GM19351 (cell line): ENCODE measurements at regions not wholly inside any gene's neighbourhood (a gene's known extent, or its start where the extent isn't known, plus 50 kb on each side); places are given as distances from the start of the nearest gene placed in this dataset.
A peak's percentile ranks its signal among the peaks of the same experiment; 100 is the strongest.

Experiments used
- ATAC-seq: cut with Tn5 transposase; IDR thresholded peaks from one replicate; pipeline ENCODE4 v1.9.1; 2021; ENCODE audit warnings: mild to moderate bottlenecking, moderate library complexity; ENCODE audit not compliant: unreplicated experiment

DNA sequence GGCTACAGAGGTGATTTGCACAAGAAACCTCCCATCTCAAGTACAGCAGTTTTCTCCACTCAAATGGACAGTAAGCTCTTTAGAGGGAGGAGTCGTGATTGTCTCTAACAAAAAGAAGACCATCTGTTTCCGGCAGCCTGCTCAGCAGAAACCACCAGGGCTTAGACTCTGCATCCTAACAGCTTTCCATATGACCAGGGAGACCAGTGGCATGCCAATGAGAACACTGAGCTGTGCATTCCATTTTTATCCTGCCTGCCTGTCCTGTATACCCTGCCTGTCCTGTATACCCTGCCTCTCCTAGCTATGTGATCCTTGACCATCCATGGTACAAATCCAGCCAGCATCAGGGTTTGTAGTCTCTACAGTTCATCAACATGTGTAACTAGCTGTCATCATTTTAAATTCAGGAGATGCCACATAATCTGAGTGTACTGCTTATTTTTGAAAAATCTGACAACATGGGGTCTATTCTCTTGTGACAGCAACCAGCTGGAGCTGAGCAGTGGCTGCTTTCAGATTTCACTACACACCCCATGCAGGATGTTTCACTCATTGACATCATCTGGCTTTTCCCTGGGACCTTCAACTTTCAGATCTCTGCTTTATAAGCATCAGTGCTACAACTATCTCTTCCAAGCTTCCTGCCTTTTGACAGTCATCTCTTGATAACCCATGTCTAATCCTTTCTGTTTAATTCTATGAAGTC lies 50.5 kb upstream of the POU2AF2 start:
- peak; percentile 73 for ATAC-seq

DNA sequence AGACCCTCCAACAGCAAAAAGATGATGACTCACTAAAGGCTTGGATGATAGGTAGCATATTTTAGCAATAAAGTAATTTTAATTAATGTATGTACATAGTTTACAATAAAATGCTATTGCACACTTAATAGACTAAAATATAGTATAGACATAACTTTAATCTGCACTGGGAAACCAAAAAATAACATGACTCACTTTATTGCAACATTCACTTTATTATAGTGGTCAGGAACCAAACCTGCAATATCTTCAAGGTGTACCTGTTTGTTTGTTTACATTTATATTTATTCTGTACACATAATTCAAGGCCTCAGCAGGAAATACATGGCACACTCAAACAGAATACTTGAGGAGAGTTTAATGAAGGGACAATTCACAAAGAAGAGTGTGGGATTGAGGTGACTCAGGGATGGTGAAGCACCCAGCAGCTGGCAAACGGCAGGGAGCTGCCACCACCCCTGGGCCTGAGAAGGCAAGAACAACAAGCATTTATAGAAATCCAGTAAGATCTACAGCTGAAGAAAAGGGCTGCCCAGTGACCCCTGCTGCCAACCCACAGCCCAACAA lies 51.5 kb upstream of the POU2AF2 start:
- no peak for ATAC-seq

DNA sequence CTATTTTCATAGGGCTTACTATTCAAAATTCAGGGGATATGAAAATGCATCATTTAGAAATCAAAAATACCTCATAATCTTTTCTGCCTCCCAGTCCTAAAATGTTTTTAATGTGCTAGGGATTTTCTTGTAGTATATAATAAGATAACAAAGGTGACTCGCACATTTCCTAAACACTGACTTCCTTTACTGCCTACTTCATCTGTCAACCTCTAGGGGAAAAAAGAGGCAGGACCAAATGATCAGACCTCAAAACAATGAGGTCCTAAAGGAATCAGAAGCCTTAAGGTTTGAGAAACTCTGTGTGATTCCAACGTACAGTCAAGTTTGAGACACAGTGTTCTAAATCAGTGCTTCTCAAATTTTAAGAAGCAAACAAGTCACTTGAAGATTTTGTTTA lies 56.1 kb upstream of the POU2AF2 start:
- no peak for ATAC-seq

DNA sequence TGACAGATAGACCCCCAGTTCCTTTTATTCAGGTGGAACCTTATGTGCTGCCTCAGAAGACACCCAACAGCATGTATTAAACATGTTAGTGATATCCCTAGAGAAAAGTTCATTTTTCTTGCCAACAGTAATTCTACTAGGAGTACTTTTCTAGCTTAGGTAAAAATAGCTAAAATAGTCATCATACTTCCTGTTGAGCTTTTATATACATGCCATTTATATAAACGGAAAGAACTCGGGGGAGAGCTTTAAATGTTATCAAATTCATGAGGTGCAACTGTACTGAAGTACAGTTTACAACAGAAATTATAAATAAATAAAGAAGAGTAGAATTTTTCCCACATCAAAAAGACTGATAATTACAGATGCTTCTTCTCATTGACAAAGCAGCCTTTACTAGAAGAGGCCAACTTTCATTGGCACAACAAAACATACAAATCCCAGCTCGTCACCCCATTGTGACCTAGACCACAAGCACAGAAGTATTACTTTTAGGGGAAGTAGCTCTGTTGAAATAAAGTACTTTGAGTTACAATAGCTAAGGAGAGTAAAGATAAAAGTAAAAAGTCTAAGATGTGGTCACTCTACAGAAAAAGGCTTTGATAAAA lies 59.1 kb upstream of the POU2AF2 start:
- no peak for ATAC-seq

DNA sequence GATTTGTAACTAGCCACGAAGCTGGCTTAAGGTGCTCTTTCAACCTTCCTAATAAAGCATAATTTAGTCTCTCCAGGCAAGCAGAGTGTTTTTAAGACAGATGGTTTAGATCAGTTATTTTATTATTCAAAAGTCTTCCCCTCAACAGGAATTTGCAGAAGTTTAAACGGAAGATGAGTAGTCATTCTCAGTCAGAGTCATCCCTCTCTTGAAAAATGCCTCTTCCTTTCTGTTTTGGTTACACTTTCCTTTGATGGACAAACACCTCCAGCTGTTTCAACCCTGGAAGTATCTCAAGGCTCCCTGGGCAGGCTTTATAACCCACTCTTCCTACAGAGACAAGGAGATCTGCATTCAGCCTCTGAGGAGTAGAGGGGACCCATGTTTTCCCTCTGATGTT lies 60.3 kb upstream of the POU2AF2 start:
- no peak for ATAC-seq

DNA sequence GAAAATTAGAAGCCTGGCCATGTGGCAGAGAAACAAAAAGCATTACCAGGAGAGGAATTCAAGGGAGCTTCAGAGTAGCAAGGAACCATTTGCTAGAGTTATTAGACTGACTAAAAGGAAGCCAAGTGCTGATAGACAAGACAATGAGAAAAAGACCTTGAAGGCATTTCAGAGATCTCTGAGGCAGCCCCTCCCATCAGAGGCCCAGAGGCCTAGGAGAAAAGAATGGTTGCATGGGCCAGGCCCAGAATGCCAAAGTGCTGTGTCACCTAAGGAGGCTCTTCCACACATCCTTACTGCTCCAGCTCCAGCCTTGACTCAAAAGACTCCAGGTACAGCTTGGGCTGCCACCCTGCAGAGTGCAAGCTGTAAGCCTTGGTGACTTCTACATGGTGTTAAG lies 61.8 kb upstream of the POU2AF2 start:
- ATAC-seq: no peak

DNA sequence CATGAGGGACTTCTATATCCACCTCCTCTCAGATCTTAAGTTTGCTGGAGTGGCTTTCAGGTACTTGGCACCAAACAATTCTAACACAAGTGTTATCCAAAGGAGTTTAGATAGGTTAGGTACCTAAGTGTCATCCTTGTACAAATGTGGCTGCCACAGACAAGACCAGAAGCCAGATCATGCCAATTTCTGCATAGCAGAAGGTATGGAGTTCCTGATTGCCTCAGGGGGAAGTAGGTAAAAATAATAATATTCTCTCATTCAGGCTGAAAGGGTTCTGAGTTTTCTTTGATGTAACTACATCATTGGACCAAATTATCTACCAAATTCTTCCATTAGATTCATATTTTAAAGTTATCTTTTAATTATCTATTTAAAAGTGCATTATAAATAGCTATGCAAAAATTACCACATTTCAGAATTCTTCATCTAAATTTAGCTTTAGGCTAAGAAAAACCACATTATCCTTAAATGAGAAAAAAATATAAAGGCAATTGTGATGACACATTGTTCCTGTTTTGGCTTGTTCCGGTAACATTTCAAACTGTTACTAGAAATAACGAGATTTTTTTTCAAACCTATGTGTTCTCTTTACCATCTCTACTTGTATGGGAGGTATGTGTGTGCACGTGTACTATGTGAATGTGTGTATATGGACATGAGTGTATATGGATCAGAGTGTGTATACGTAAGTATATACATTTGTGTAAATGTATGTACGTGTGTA lies 66.2 kb upstream of the POU2AF2 start:
- ATAC-seq: no peak

DNA sequence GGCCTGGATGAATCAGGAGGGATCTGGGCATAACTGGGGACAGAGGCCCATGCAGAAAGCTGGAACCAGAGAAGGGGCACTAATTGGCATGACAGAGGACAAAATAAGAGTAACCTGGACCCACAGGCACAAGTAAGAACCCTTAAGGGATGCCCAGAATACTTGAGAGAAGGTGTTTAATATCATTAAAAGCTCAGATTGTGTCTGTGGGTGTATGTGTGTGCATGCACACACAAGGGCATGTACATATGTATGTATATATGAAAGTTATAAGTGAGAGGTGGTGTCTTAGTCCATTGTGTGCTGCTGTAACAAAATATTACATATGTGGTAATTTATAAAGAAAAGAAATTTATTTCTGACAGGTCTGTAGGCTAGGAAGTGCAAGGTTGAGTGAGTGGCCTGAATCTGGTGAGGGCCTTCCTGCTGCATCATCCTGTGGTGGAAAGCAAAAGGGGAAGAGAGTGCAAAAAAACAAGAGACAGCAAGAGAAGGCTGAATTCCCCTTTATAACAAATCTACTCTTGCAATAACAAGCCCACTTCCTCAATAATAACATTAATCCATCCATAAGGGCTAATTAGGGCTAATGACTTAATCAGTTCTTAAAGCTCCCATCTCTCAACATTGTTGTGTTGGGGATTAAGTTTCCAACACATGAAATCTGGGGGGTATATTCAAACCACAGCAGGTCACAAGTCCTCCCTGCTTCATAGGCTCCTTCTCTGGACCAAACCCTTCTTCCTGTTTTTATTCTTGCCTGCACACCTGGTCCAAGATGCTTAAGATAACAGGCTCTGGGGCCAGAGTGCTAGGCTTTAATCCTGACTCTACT lies 68.3 kb upstream of the POU2AF2 start:
- peak; percentile 75 for ATAC-seq

DNA sequence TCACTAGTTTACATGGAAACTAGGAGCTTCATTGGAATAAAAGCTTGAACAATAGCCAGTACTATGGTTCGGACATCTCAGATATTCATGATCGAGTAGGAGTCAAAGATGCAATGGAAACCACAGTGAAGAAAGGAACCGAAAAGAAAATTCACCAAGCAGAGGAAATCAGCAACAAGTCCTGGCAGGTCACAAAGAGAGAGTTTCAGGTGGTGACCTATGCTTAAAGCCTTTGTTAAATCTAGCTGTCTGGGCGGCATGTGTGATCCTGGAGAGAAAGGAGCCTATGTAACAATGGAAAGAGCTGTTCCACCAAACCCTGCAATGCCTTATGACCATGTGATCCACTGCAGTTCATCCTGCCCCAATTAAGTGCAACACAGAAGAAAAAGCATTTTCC lies 68.9 kb upstream of the POU2AF2 start:
- peak; percentile 50 for ATAC-seq

DNA sequence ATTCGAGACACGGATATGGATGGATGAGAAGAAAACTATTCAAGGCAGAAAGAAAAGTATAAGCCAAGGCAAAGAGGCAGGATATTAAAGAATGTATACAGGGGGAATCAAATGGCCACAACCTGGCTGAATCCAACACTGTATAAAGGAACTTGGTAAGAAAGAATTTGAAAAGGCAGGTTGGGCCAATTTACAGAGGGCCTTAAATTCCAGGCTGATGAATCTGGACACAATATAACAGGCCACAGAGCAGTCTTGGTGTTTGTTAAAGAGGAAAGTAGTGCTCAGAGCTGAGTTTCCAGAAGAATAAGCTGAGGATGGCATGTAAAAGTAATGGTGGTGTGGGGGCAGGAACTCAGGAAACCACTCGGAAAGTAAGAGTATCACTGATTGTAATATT lies 72.3 kb upstream of the POU2AF2 start:
- no peak for ATAC-seq

DNA sequence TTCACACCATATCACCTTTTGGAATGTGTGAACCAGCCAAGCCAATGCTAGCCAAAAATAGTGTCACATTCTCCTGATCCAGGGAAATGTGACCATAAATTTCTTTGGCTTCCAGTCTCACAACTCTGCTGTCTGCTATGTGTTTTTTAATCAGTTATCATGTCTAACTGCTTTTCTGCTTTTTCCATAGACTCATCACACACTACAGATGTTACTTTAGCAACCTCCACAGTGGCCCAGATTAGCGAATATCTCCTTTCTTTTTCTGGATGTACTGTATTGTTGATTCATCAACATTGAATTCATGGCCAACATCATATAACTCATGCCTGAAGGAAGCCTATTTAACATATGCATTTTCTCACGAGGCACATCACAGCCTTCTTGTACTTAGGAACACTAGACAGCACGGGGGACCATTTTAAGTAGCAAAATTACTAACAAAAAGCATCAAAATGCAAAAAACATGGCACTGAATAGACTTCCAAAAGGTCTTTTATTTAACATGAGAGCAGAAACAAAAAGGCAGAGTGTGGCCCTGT lies 73.1 kb upstream of the POU2AF2 start:
- no peak for ATAC-seq

DNA sequence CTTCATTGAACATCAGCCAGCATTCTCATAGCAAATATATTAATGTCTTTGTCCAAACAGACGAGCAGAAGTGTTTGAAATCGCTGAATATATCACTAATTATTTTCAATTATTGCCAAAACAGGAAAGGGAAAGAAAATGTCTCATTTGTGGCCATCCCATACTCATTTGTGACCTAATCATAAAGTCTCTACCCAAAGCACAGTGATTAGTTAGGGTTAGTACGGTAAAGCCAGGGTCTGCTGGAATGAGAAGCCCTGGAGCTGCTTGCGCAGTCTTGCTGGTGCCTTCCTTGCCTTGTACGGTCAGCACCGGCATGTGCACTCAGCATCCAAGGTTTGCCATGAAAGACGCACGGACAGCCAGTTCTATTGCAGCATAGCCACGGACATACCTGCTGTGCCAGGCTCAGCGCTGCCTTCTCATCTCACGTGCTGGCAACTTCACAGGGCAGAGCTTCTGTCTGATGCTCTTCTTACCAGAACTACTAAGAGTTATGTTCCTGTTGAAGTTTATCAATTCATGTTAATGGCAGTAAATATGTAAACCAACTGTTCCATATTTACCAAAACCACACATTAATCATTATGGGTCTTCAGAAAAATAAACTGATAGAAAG lies 74.7 kb upstream of the POU2AF2 start:
- no peak for ATAC-seq

DNA sequence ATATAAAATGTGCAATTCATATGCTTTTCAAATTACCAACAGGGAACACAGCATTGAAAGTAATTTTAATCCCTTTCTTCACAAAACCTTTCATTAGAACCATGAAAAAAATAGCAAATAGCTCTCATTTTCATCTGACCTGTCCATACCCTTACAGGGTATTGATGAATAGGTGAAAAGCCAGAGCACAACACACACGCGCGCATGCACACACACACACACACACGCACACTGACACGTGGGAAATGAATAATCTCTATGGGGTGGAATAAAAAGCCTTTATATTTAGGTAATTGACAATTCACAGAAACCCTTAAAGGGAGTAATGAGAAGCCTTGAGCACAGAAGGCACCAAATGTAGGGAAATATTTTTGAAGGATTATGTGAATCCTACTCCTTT lies 76.2 kb upstream of the POU2AF2 start:
- no peak for ATAC-seq

DNA sequence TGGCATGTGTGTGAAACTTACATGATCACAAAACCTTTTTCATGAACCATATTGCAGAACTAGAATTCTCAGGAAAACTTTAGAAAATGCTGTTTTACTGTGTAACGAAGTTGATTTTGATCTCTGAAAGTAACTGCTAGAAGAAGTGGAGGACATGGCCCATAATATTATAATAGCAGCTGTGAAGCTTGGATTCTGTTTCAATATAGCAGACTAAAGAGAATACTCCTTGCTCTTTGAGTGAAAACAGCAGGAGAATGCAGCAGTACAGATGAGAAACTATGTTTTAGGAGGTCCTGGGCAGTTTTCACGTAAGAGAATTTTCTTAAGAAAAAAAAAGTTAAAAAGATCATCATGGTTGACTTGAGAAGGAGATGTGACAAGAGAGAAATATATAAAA lies 76.7 kb upstream of the POU2AF2 start:
- no peak for ATAC-seq

DNA sequence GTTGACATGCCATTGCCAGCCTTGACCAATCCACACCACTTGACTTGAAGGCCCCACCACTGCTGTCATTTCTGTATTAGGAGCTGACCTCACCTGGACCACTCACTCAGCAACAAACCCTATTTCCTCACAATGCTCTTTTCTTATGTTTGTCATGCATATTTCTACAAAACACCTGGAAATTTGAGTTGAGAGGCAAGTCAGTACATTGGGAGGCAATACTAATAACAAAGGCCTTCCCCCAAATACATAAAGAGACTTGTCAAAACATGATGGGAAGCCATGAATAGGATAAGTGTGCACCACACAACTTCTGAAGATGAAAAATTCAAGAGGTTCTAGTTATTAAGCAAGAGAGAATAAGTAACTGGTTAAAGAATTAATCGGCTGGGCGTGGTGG lies 77.9 kb upstream of the POU2AF2 start:
- no peak for ATAC-seq

DNA sequence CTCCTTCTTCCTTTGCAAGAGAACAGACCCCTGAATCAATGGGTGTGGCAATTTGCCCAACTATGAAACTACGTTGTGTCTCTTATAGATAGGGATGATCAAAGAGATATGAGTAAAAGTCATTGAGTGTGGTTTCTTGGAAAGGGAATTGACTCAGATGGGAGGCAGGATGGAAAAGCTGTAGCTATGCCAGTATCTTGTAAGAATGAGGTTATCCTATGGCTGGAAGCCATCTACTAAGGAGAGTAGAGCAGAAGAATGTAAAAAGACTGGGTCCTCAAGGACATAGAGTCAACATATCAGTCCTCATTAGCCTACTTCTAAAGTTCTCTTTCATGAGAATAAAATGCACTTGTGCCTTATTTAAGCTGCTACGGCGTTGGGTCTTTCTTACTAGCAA lies 78.9 kb upstream of the POU2AF2 start:
- ATAC-seq: no peak

DNA sequence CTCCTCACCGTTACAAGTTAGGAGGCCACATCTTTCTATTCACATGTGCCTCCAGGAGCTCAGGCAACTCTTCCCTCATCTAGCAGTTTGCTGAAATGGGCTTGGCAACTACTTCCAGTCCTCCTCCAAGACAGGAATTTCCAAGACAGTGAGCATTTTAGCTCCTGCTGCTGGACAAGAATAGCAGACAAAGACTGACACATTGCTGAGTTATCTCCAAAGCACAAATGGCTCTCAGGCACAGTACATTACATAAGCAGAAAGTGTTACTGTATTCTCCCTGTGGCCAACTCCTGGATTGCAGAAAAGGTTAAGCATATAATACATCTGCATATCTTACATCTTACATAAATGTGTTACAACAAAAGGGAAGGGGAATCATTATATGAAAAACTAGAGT lies 83.2 kb upstream of the POU2AF2 start:
- no peak for ATAC-seq

DNA sequence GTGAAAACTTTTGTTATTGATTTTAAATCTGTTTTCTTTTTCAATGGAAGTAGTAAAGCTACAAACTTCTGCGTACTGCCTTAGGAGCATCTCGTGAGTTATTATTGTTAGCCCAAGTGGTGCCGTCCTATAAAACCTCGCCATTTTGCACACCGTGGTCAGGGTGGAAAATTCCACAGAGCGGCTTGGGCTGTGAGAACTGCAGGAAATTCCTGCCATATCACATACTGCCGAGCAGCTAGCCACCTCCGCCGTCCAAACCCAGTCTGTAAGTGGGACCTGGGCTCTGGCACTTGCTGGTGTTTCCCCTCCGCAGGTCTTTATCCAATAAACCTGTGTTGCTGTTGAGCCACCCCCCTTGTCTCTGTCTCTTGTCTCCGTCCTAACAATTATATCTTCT lies 88.0 kb upstream of the POU2AF2 start:
- no peak for ATAC-seq

DNA sequence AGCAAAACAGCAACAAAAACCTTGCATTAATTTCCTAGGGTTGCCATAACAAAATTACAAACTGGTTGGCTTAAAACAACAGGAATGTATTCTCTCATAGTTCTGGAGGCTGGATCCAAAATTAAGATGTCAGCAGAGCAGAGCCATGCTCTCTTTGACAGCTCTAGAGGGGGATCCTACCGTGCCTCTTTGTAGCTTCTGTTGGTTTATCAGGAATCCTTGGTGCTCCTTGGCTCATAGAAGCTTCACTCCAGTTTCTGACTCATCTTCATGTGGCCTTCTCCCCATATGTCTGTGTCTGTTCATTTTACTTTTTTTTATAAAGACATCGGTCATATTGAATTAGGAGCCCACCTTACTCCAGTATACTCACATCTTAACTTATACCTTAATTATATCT lies 90.5 kb upstream of the POU2AF2 start:
- no peak for ATAC-seq

DNA sequence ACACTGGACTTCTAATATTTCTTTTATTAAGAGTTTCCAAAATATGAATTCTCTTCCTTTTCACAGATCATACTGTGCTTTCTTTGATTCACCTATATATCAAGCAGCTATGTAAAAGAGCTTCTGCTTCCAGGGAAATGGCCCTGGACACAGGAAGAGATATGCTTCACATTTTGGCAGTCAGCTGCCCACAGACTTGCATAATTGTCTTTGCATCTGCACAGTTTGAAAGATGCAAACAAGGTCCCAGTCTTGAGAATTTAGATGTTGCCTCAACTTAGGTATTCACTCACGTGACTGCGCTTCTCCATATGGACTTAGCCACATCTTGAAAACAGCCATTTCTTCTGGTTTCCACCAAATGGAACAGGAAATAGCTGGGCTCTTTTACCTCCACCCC lies 92.3 kb upstream of the POU2AF2 start:
- ATAC-seq: no peak
